Activated T-cell treated with anti-CD3 and anti-CD28 coated beads, Interleukin-2, amount 50 U/mL, for 72 hours (primary cell): ENCODE measurements at regions not wholly inside any gene's neighbourhood (a gene's known extent, or its start where the extent isn't known, plus 50 kb on each side); places are given as distances from the start of the nearest gene placed in this dataset.

Experiments
- ATAC-seq, 2 donors: fragments of 150-1000 bp; cut with Tn5 transposase; replicated peaks in 1 of 2; 2 replicates each; pipeline ENCODE4 v1.10.0; 2021; ENCODE audit warnings: moderate library complexity in 2 of 2, mild to moderate bottlenecking in 1 of 2
- DNase-seq, 2 donors: peaks; one replicate each; pipeline ENCODE4 v3.0.0; 2021 to 2022; ENCODE audit warnings: mixed read lengths in 1 of 2
- H3K27ac Mint-ChIP-seq: one replicate; pipeline ENCODE4 v1.8.0; 2022; ENCODE audit warnings: mild to moderate bottlenecking, moderate library complexity, mixed read lengths
- H3K27me3 Mint-ChIP-seq: one replicate; pipeline ENCODE4 v1.8.0; 2022; ENCODE audit warnings: low read depth, mixed read lengths
- H3K36me3 Mint-ChIP-seq, 2 donors: one replicate each; pipeline ENCODE4 v1.8.0; 2022; ENCODE audit warnings: mixed read lengths in 2 of 2, mild to moderate bottlenecking in 1 of 2; ENCODE audit not compliant: insufficient read depth in 2 of 2
- H3K4me1 Mint-ChIP-seq: one replicate; pipeline ENCODE4 v1.8.0; 2022; ENCODE audit warnings: low read depth, mixed read lengths
- H3K4me3 Mint-ChIP-seq, 2 donors: one replicate each; pipeline ENCODE4 v1.8.0; 2022; ENCODE audit warnings: mild to moderate bottlenecking in 2 of 2, mixed read lengths in 2 of 2, moderate library complexity in 2 of 2
- H3K9me3 Mint-ChIP-seq, 2 donors: one replicate each; pipeline ENCODE4 v1.8.0; 2022; ENCODE audit warnings: mixed read lengths in 2 of 2

GRCh38 chr10:57798830-57799229 is 468.9 kb downstream of the IPMK start:
- Mint-ChIP-seq H3K27ac (no peak overlapping the region), H3K27me3 (no peaks in the 10 kb centered on the region)
- no peak for DNase-seq

GRCh38 chr10:57791546-57791945 is 476.1 kb downstream of the IPMK start:
- no peaks in the 10 kb centered on the region for H3K27me3 Mint-ChIP-seq

More at GRCh38 chr10:57798830-57799229, 468.9 kb downstream of the IPMK start:
- Mint-ChIP-seq H3K4me3 (no peak overlapping the region), H3K9me3 (peaks cover 0 to 1% of the 10 kb centered on the region in 2 donors), H3K36me3 (no peaks in the 10 kb centered on the region), H3K4me1 (no peaks in the 10 kb centered on the region)
- no peak for ATAC-seq

GRCh38 chr10:57790703-57791102 is 477.0 kb downstream of the IPMK start:
- Mint-ChIP-seq H3K36me3 (no peaks in the 10 kb centered on the region), H3K27me3 (no peaks in the 10 kb centered on the region), H3K4me1 (no peaks in the 10 kb centered on the region), H3K4me3 (no peak overlapping the region), H3K27ac (no peak overlapping the region), H3K9me3 (peaks cover 0 to 5% of the 10 kb centered on the region in 2 donors)
- ATAC-seq (no peak), DNase-seq (no peak)

More at GRCh38 chr10:57791546-57791945, 476.1 kb downstream of the IPMK start:
- ATAC-seq, result no peak
- DNase-seq, result no peak
- Mint-ChIP-seq H3K4me1 (no peaks in the 10 kb centered on the region), H3K27ac (no peak overlapping the region), H3K4me3 (no peak overlapping the region), H3K36me3 (no peaks in the 10 kb centered on the region), H3K9me3 (peaks cover 0 to 6% of the 10 kb centered on the region in 2 donors)

GRCh38 chr10:57788117-57788516 is 479.6 kb downstream of the IPMK start:
- Mint-ChIP-seq H3K4me1 (no peaks in the 10 kb centered on the region), H3K9me3 (peaks cover 2 to 6% of the 10 kb centered on the region in 2 donors), H3K27ac (no peak overlapping the region), H3K27me3 (no peaks in the 10 kb centered on the region), H3K4me3 (no peak overlapping the region), H3K36me3 (no peaks in the 10 kb centered on the region)
- DNase-seq (no peak), ATAC-seq (no peak)

GRCh38 chr10:57786850-57787750 is 480.6 kb downstream of the IPMK start:
- H3K36me3 Mint-ChIP-seq, result no peaks in the 10 kb centered on the region
- no peaks in the 10 kb centered on the region for H3K27me3 Mint-ChIP-seq
- ATAC-seq (no peak), DNase-seq (no peak)
- no peak overlapping the region for H3K4me3 Mint-ChIP-seq
- H3K27ac Mint-ChIP-seq, result no peak overlapping the region
- H3K4me1 Mint-ChIP-seq, result no peaks in the 10 kb centered on the region
- H3K9me3 Mint-ChIP-seq, result peaks cover 2 to 8% of the 10 kb centered on the region in 2 donors

GRCh38 chr10:57786331-57786730 is 481.4 kb downstream of the IPMK start:
- peaks cover 6 to 12% of the 10 kb centered on the region in 2 donors for H3K9me3 Mint-ChIP-seq

GRCh38 chr10:57785546-57785945 is 482.1 kb downstream of the IPMK start:
- Mint-ChIP-seq H3K9me3 (peaks cover 7 to 13% of the 10 kb centered on the region in 2 donors), H3K36me3 (no peaks in the 10 kb centered on the region), H3K4me3 (no peak overlapping the region), H3K27me3 (no peaks in the 10 kb centered on the region), H3K4me1 (no peaks in the 10 kb centered on the region), H3K27ac (no peak overlapping the region)
- DNase-seq (no peak), ATAC-seq (no peak)

More at GRCh38 chr10:57786331-57786730, 481.4 kb downstream of the IPMK start:
- DNase-seq (no peak), ATAC-seq (no peak)
- no peak overlapping the region for H3K4me3 Mint-ChIP-seq
- no peaks in the 10 kb centered on the region for H3K4me1 Mint-ChIP-seq
- H3K36me3 Mint-ChIP-seq, result no peaks in the 10 kb centered on the region
- H3K27me3 Mint-ChIP-seq, result no peaks in the 10 kb centered on the region
- no peak overlapping the region for H3K27ac Mint-ChIP-seq

- Mint-ChIP-seq H3K9me3 (peaks cover 10 to 14% of the 10 kb centered on the region in 2 donors), H3K27me3 (no peaks in the 10 kb centered on the region), H3K4me1 (no peaks in the 10 kb centered on the region), H3K27ac (no peak overlapping the region), H3K36me3 (no peaks in the 10 kb centered on the region), H3K4me3 (no peak overlapping the region)
- no peak for DNase-seq
- no peak for ATAC-seq
Observed at GRCh38 chr10:57785068-57785467, 482.6 kb downstream of the IPMK start.

- H3K27me3 Mint-ChIP-seq, result no peaks in the 10 kb centered on the region
- no peaks in the 10 kb centered on the region for H3K4me1 Mint-ChIP-seq
- DNase-seq (no peak), ATAC-seq (no peak)
- peaks cover 3 to 5% of the 10 kb centered on the region in 2 donors for H3K36me3 Mint-ChIP-seq
- H3K9me3 Mint-ChIP-seq, result peaks cover 8 to 21% of the 10 kb centered on the region in 2 donors
- no peak overlapping the region for H3K4me3 Mint-ChIP-seq
- H3K27ac Mint-ChIP-seq, result no peak overlapping the region
Observed at GRCh38 chr10:57776688-57777432, 490.8 kb downstream of the IPMK start.

GRCh38 chr10:57775250-57775649 is 492.4 kb downstream of the IPMK start:
- H3K27me3 Mint-ChIP-seq, result no peaks in the 10 kb centered on the region

GRCh38 chr10:57769298-57769697 is 498.4 kb downstream of the IPMK start:
- H3K27ac Mint-ChIP-seq, result no peak overlapping the region
- no peak for DNase-seq
- no peak overlapping the region for H3K4me3 Mint-ChIP-seq
- no peaks in the 10 kb centered on the region for H3K36me3 Mint-ChIP-seq
- H3K9me3 Mint-ChIP-seq, result peaks cover 5 to 6% of the 10 kb centered on the region in 2 donors
- H3K4me1 Mint-ChIP-seq, result no peaks in the 10 kb centered on the region
- ATAC-seq, result no peak
- H3K27me3 Mint-ChIP-seq, result no peaks in the 10 kb centered on the region

More at GRCh38 chr10:57775250-57775649, 492.4 kb downstream of the IPMK start:
- ATAC-seq (no peak), DNase-seq (no peak)
- no peaks in the 10 kb centered on the region for H3K4me1 Mint-ChIP-seq
- H3K36me3 Mint-ChIP-seq, result peaks cover 3 to 5% of the 10 kb centered on the region in 2 donors
- H3K4me3 Mint-ChIP-seq, result no peak overlapping the region
- peaks cover 7 to 16% of the 10 kb centered on the region in 2 donors for H3K9me3 Mint-ChIP-seq
- H3K27ac Mint-ChIP-seq, result no peak overlapping the region

GRCh38 chr10:57759777-57760176 is 507.9 kb downstream of the IPMK start:
- ATAC-seq (no peak), DNase-seq (no peak)
- H3K4me3 Mint-ChIP-seq, result no peak overlapping the region
- no peaks in the 10 kb centered on the region for H3K27me3 Mint-ChIP-seq
- H3K4me1 Mint-ChIP-seq, result no peaks in the 10 kb centered on the region
- peaks cover 2 to 5% of the 10 kb centered on the region in 2 donors for H3K9me3 Mint-ChIP-seq
- no peaks in the 10 kb centered on the region for H3K36me3 Mint-ChIP-seq
- no peak overlapping the region for H3K27ac Mint-ChIP-seq

- no peak overlapping the region for H3K27ac Mint-ChIP-seq
- H3K4me1 Mint-ChIP-seq, result no peaks in the 10 kb centered on the region
- no peak overlapping the region for H3K4me3 Mint-ChIP-seq
- no peaks in the 10 kb centered on the region for H3K36me3 Mint-ChIP-seq
- no peaks in the 10 kb centered on the region for H3K27me3 Mint-ChIP-seq
- peaks cover 10% of the 10 kb centered on the region in 2 donors for H3K9me3 Mint-ChIP-seq
- no peak for DNase-seq
- no peak for ATAC-seq
Observed at GRCh38 chr10:57754803-57755202, 512.9 kb downstream of the IPMK start.
